ENCODE measurements at regions not wholly inside any gene's neighbourhood (a gene's known extent, or its start where the extent isn't known, plus 50 kb on each side); places are given as distances from the start of the nearest gene placed in this dataset.

- CTCF ChIA-PET, result no interaction called here
- TF ChIP-seq CTCF (IDR thresholded peaks at IDR 0.05), result no peak
- no peak for TF ChIP-seq EZH2 (IDR thresholded peaks at IDR 0.05; ENCODE audit: borderline replicate concordance, insufficient read depth, low read depth, low read length, poor library complexity, severe bottlenecking)
- H3K4me3 ChIP-seq (ENCODE audit: control extremely low read depth in 1 of 5, extremely low read depth in 1 of 5, insufficient read depth in 1 of 5, low read depth in 2 of 5, low read length in 4 of 5), result no peak overlapping the region
- no peaks in the 10 kb centered on the region for H3K4me1 ChIP-seq (ENCODE audit: control insufficient read depth in 2 of 2, insufficient read depth in 2 of 2, low read length in 2 of 2)
- H3K27ac ChIP-seq (ENCODE audit: low read length in 2 of 2), result no peak overlapping the region
- WGBS (ENCODE audit: insufficient coverage), result 75% methylated on average over 2 of the region's 2 CpGs
- POLR2A ChIA-PET, result no interaction called here
- DNase-seq (no peak), ATAC-seq (ENCODE audit: low read depth) (no peak)
- Mint-ChIP-seq H3K4me3 (no peak overlapping the region), H3K27me3 (peaks cover 4% of the 10 kb centered on the region), H3K9me3 (ENCODE audit: insufficient read depth) (no peaks in the 10 kb centered on the region), H3K27ac (no peak overlapping the region), H3K4me1 (no peaks in the 10 kb centered on the region)
- H3K4me2 ChIP-seq (replicated peaks; ENCODE audit: low read depth, low read length, poor library complexity, severe bottlenecking), result no peak overlapping the region
- H3K79me2 ChIP-seq (ENCODE audit: control insufficient read depth, insufficient read depth, low read length), result no peaks in the 10 kb centered on the region
- no peak overlapping the region for H2AFZ ChIP-seq (ENCODE audit: insufficient read depth, low read depth, low read length, poor library complexity, severe bottlenecking)
- H3K9ac ChIP-seq (ENCODE audit: low read length), result no peak overlapping the region
- H4K20me1 ChIP-seq (ENCODE audit: control insufficient read depth, insufficient read depth, low read length, poor library complexity, severe bottlenecking), result no peaks in the 10 kb centered on the region
- H3K36me3 ChIP-seq (replicated peaks in 1 of 2; ENCODE audit: control extremely low read depth in 1 of 2, control insufficient read depth in 1 of 2, extremely low read depth in 1 of 2, insufficient read depth in 2 of 2, low read length in 1 of 2), result no peaks in the 10 kb centered on the region
- H3K9me3 ChIP-seq (ENCODE audit: control extremely low read depth in 1 of 3, control insufficient read depth in 2 of 3, insufficient read depth in 1 of 3, low read length in 2 of 3), result no peaks in the 10 kb centered on the region
- intact Hi-C loops (cut with micrococcal nuclease), result no loop called here
- no peaks in the 10 kb centered on the region for H3K27me3 ChIP-seq (replicated peaks in 1 of 4; ENCODE audit: control extremely low read depth in 1 of 4, control insufficient read depth in 3 of 4, insufficient read depth in 4 of 4, low read length in 3 of 4)
Measured at GRCh38 chr11:22510741-22511140, 114.9 kb downstream of the FANCF start.

DNA sequence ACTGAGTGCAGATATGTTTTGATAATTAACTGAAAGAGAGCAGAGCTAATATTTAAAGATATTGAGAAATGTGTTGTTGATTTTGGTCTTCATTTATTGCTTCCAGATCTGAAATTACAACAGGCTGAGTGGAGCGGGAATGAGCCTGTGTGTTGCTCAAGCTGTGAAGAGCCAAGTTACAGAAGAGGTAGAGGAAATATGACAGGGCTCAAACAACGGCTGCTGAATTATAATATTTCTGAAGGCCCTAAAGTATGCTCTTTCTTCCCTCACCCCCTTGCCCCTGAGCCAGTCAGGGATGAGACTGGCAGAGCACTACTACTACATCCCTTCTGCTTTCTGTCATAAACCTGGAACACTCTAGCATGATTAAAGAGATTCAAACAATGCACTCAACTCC lies 115.6 kb downstream of the FANCF start:
- H3K27ac ChIP-seq (ENCODE audit: low read length in 2 of 2), result no peak overlapping the region
- no peak overlapping the region for H2AFZ ChIP-seq (ENCODE audit: insufficient read depth, low read depth, low read length, poor library complexity, severe bottlenecking)
- no peaks in the 10 kb centered on the region for H3K4me1 ChIP-seq (ENCODE audit: control insufficient read depth in 2 of 2, insufficient read depth in 2 of 2, low read length in 2 of 2)
- H3K4me1 Mint-ChIP-seq, result no peaks in the 10 kb centered on the region
- ChIA-PET POLR2A (no interaction called here), CTCF (no interaction called here)
- H3K9me3 ChIP-seq (ENCODE audit: control extremely low read depth in 1 of 3, control insufficient read depth in 2 of 3, insufficient read depth in 1 of 3, low read length in 2 of 3), result no peaks in the 10 kb centered on the region
- H3K27ac Mint-ChIP-seq, result no peak overlapping the region
- no peak overlapping the region for H3K4me3 ChIP-seq (ENCODE audit: control extremely low read depth in 1 of 5, extremely low read depth in 1 of 5, insufficient read depth in 1 of 5, low read depth in 2 of 5, low read length in 4 of 5)
- WGBS (ENCODE audit: insufficient coverage), result 100% methylated on average over 2 of the region's 2 CpGs
- H3K4me2 ChIP-seq (replicated peaks; ENCODE audit: low read depth, low read length, poor library complexity, severe bottlenecking), result no peak overlapping the region
- TF ChIP-seq CTCF (IDR thresholded peaks at IDR 0.05) (no peak), EZH2 (IDR thresholded peaks at IDR 0.05; ENCODE audit: borderline replicate concordance, insufficient read depth, low read depth, low read length, poor library complexity, severe bottlenecking) (no peak)
- intact Hi-C loops (cut with micrococcal nuclease), result no loop called here
- H3K79me2 ChIP-seq (ENCODE audit: control insufficient read depth, insufficient read depth, low read length), result no peaks in the 10 kb centered on the region
- DNase-seq, result no peak
- H3K27me3 ChIP-seq (replicated peaks in 1 of 4; ENCODE audit: control extremely low read depth in 1 of 4, control insufficient read depth in 3 of 4, insufficient read depth in 4 of 4, low read length in 3 of 4), result no peaks in the 10 kb centered on the region
- no peaks in the 10 kb centered on the region for H3K9me3 Mint-ChIP-seq (ENCODE audit: insufficient read depth)
- no peak for ATAC-seq (ENCODE audit: low read depth)
- H3K9ac ChIP-seq (ENCODE audit: low read length), result no peak overlapping the region
- no peaks in the 10 kb centered on the region for H4K20me1 ChIP-seq (ENCODE audit: control insufficient read depth, insufficient read depth, low read length, poor library complexity, severe bottlenecking)
- no peaks in the 10 kb centered on the region for H3K36me3 ChIP-seq (replicated peaks in 1 of 2; ENCODE audit: control extremely low read depth in 1 of 2, control insufficient read depth in 1 of 2, extremely low read depth in 1 of 2, insufficient read depth in 2 of 2, low read length in 1 of 2)
- peaks cover 4% of the 10 kb centered on the region for H3K27me3 Mint-ChIP-seq
- H3K4me3 Mint-ChIP-seq, result no peak overlapping the region

Measured in B cell (primary cell).